Psoas muscle (tissue), 7 donors: ENCODE measurements at regions not wholly inside any gene's neighbourhood (a gene's known extent, or its start where the extent isn't known, plus 50 kb on each side); places are given as distances from the start of the nearest gene placed in this dataset.

Experiments
- ATAC-seq, 4 donors: fragments of 200-7000 bp; cut with Tn5 transposase; one replicate each; pipeline ENCODE4 v1.9.1; 2020; ENCODE audit warnings: moderate library complexity in 3 of 4, mild to moderate bottlenecking in 2 of 4
- DNase-seq, 2 donors: peaks; one replicate each; pipeline ENCODE4 v3.0.0-alpha.2; 2020
- H3K27ac ChIP-seq: fragments of 200-600 bp; one replicate; pipeline ENCODE4 v1.8.0; 2022
- H3K27me3 ChIP-seq, 3 donors: fragments of 200-600 bp in 1 of 3; one replicate each; pipeline versions ENCODE4 v1.6.1 to v1.8.0; 2013 to 2022; ENCODE audit warnings: low read length in 2 of 3, mild to moderate bottlenecking in 2 of 3, moderate library complexity in 1 of 3; ENCODE audit not compliant: insufficient read depth in 3 of 3
- H3K36me3 ChIP-seq, 2 donors: fragments of 200-600 bp in 1 of 2; one replicate each; pipeline versions ENCODE4 v1.6.1 to v1.8.0; 2013 to 2022; ENCODE audit warnings: low read depth in 1 of 2, mild to moderate bottlenecking in 1 of 2, moderate library complexity in 1 of 2; ENCODE audit not compliant: insufficient read depth in 1 of 2
- H3K4me1 ChIP-seq: fragments of 200-600 bp; one replicate; pipeline ENCODE4 v1.8.0; 2022
- H3K4me3 ChIP-seq: fragments of 200-600 bp; one replicate; pipeline ENCODE4 v1.8.0; 2022; ENCODE audit warnings: mild to moderate bottlenecking
- H3K9me3 ChIP-seq: fragments of 200-600 bp; one replicate; pipeline ENCODE4 v1.8.0; 2022
- WGBS, 3 donors: extraction: QIAGEN DNeasy Blood & Tissue Kit; methylation state at CpG; one replicate each; pipeline versions ENCODE4 v1.1.6 to v1.1.7; 2013; 5-methylcytosine and 5-hydroxymethylcytosine counted together
- intact Hi-C, 2 donors: fragments of 100-400 bp; cut with DNase I; formaldehyde crosslinking; loops; one replicate each; pipeline versions ENCODE4 v1.11.0 to v1.14.2; 2022
- TF ChIP-seq, protein P1 (sequence below): fragments of 200-600 bp; IDR thresholded peaks from one replicate; pipeline ENCODE4 v1.8.0; 2022; ENCODE audit warnings: antibody characterized with exemption
- donor health status: healthy with polysubstance abuse.
- donor health status: DM: no; HTN: no; CAD: no; lungs with moderate emphysema.
- donor health status: Bipolar disorder and iron deficiency.
- donor health status: healthy.
- donor health status: DM: yes; HTN: yes; CAD: no.
- donor health status: DM: no; HTN: no; CAD: no.
- donor health status: DM: yes; HTN: yes; CAD: no.

DNA sequence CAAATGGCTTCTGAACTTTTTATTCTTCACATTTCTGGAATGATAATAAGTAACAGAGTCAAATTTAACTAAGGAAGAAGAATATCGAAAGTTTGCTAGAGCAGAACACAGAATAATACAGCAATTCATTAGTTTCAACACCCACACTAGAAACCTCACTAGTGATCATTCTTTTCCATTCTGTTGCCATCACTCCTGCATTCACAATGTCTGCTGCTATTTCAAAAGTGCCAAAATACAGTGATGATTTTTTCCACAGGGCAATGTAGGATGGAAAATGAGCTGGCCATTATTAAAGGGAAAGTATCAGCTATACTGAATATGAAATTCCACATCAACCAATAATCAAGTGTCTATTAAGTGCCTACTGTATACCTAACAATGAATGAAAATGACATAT, 186.7 kb downstream of the USP46 start:
- intact Hi-C loops: no loop called here

GRCh38 chr4:52477191-52477780, 181.8 kb downstream of the USP46 start:
- ATAC-seq (no peak), DNase-seq (no peak)
- Histone ChIP-seq H3K4me1 (no peaks in the 10 kb centered on the region), H3K36me3 (no peaks in the 10 kb centered on the region), H3K9me3 (no peaks in the 10 kb centered on the region), H3K27me3 (peaks cover 0 to 2% (median 0%) of the 10 kb centered on the region in 3 donors), H3K27ac (no peak overlapping the region), H3K4me3 (no peak overlapping the region)
- 54 to 70% (median 60%) methylated on average over 3 of the region's 3 CpGs for WGBS, 3 donors
- intact Hi-C loops: no loop called here
- TF ChIP-seq, protein P1, sequence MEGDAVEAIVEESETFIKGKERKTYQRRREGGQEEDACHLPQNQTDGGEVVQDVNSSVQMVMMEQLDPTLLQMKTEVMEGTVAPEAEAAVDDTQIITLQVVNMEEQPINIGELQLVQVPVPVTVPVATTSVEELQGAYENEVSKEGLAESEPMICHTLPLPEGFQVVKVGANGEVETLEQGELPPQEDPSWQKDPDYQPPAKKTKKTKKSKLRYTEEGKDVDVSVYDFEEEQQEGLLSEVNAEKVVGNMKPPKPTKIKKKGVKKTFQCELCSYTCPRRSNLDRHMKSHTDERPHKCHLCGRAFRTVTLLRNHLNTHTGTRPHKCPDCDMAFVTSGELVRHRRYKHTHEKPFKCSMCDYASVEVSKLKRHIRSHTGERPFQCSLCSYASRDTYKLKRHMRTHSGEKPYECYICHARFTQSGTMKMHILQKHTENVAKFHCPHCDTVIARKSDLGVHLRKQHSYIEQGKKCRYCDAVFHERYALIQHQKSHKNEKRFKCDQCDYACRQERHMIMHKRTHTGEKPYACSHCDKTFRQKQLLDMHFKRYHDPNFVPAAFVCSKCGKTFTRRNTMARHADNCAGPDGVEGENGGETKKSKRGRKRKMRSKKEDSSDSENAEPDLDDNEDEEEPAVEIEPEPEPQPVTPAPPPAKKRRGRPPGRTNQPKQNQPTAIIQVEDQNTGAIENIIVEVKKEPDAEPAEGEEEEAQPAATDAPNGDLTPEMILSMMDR: no peak

More for the DNA sequence above, 186.7 kb downstream of the USP46 start:
- Histone ChIP-seq H3K9me3 (no peaks in the 10 kb centered on the region), H3K36me3 (no peaks in the 10 kb centered on the region), H3K4me3 (no peak overlapping the region), H3K4me1 (no peaks in the 10 kb centered on the region), H3K27ac (no peak overlapping the region), H3K27me3 (peaks cover 0 to 2% (median 0%) of the 10 kb centered on the region in 3 donors)
- ATAC-seq (no peak), DNase-seq (no peak)
- TF ChIP-seq, protein P1: no peak
- WGBS, 3 donors: 59 to 85% (median 65%) methylated on average over 1 of the region's 1 CpG

GRCh38 chr4:52483186-52483890, 175.8 kb downstream of the USP46 start:
- intact Hi-C loops: no loop called here
- Histone ChIP-seq H3K4me3 (no peak overlapping the region), H3K27me3 (no peaks in the 10 kb centered on the region), H3K9me3 (no peaks in the 10 kb centered on the region), H3K4me1 (no peaks in the 10 kb centered on the region), H3K27ac (no peak overlapping the region), H3K36me3 (no peaks in the 10 kb centered on the region)
- no peak for DNase-seq
- TF ChIP-seq, protein P1: no peak
- no peak for ATAC-seq
- WGBS, 3 donors: 43 to 49% (median 46%) methylated on average over 2 of the region's 2 CpGs

- Histone ChIP-seq H3K36me3 (no peaks in the 10 kb centered on the region), H3K4me3 (no peak overlapping the region), H3K4me1 (no peaks in the 10 kb centered on the region), H3K27me3 (no peaks in the 10 kb centered on the region), H3K27ac (no peak overlapping the region), H3K9me3 (no peaks in the 10 kb centered on the region)
- intact Hi-C loops: no loop called here
- ATAC-seq: no peak
- TF ChIP-seq, protein P1: no peak
- no peak for DNase-seq
- WGBS, 3 donors: 28 to 47% (median 42%) methylated on average over 1 of the region's 1 CpG
Measured at GRCh38 chr4:52507774-52508173, 151.3 kb downstream of the USP46 start.
